Skin epidermis (tissue), 12 donors: ENCODE measurements at regions not wholly inside any gene's neighbourhood (a gene's known extent, or its start where the extent isn't known, plus 50 kb on each side); places are given as distances from the start of the nearest gene placed in this dataset.

Source experiments
- H3K27ac ChIP-seq, 21 experiments: fragments of 200-600 bp; sonication (generic) in 11 of 21; one replicate each; pipeline ENCODE4 v1.5.0; 2020; ENCODE audit warnings: mild to moderate bottlenecking in 3 of 21, inconsistent platforms in 2 of 21, moderate library complexity in 2 of 21
- H3K4me3 ChIP-seq, 7 experiments: fragments of 200-600 bp; sonication (generic) in 2 of 7; one replicate each; pipeline ENCODE4 v1.5.0; 2020; ENCODE audit warnings: inconsistent platforms in 2 of 7, mild to moderate bottlenecking in 2 of 7, moderate library complexity in 1 of 7

DNA sequence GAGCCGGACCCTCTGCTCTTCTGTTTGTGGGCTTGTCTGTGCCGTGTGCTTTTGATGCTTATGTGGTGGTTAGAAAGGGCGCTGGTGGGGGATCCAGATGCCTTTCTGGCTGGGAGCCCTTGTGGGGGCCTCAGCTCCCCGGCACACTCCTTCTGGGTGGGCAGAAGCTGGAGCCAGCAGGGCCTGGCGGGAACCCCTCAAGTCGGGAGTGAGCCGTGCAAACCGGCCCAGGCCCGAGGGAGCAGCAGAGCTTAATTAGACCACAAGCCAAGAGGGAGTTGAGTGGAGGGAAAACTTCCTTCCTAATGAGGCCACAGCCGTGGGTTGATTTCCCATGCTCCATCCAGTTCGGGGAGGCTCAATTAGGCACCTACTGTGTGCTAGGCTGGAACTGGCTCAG, 76.0 kb upstream of the RNU6ATAC start:
- H3K4me3 ChIP-seq, result no peak overlapping the region
- no peak overlapping the region for H3K27ac ChIP-seq

DNA sequence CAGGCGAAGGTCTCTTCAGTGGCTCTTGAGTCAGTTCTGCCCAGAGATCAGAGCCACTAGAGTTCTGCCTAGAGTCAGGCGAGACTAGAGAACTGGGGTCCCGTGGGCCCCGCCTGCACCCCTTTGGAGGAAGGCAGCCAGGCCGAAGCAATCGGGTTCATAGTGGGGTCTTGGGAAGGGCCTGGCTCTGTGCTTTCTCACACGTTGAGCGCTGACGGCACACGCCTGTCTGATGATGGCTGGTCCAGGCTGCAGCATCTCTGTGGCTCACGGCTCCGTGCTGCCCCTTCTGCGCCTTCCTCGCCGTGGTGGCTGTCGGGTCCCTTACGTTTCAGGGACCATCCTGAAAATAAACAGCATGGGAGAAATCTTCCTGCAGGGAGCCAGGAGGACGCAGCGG, 78.3 kb upstream of the RNU6ATAC start:
- Histone ChIP-seq H3K4me3 (no peak overlapping the region), H3K27ac (no peak overlapping the region)

DNA sequence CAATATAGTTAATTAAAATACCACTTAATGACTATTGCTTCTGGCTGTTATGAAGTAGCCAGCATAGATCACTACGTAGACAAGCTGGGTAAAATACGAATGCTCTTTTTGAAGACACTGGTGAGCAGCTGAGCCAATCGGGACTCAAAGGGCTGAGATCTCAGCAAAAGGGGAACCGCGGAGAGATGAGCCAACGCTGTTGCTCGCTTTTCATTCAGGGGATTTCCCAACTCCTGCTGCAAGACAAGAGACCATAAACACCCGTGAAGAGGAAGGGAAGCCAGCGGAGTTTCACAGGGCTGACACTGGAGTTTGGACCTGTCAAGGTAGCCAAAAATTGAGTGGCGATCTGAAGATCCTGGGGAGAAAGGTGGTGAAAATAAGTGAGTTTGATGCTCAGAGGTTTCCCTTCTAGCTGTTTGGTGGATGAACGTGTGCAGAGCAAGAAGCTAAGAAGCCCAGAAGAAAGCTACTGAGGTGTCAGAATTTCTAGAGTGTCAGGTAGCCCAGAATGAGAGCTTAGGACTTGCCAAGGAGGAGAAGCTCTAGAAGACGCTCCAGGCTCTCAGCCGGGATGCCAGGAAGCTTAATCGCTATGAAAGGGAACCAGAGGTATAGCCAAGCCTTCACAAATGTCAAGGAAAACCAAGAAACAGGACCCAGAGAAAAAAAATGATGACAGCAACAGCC, 79.6 kb upstream of the RNU6ATAC start:
- H3K27ac ChIP-seq, result peak overlapping the region in 2 of 21 experiments; percentile 30 to 36
- H3K4me3 ChIP-seq, result no peak overlapping the region

DNA sequence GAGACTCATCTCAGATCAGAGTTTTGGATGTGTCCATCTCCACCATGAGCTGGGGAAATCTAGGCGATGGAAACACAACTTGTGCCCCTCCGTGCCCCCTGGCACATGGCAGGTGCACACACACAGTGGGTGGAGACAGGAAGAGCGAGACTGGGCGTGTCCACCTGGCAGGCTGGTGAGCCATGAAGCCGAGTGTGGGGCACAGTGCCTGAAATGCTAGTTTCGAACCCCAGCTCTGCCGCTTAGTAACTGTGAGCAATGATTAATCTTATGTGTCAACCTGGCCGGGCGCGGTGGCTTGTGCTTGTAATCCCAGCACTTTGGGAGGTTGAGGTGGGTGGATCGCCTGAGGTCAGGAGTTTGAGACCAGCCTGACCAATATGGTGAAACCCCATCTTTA, 80.8 kb upstream of the RNU6ATAC start:
- Histone ChIP-seq H3K27ac (no peak overlapping the region), H3K4me3 (no peak overlapping the region)

DNA sequence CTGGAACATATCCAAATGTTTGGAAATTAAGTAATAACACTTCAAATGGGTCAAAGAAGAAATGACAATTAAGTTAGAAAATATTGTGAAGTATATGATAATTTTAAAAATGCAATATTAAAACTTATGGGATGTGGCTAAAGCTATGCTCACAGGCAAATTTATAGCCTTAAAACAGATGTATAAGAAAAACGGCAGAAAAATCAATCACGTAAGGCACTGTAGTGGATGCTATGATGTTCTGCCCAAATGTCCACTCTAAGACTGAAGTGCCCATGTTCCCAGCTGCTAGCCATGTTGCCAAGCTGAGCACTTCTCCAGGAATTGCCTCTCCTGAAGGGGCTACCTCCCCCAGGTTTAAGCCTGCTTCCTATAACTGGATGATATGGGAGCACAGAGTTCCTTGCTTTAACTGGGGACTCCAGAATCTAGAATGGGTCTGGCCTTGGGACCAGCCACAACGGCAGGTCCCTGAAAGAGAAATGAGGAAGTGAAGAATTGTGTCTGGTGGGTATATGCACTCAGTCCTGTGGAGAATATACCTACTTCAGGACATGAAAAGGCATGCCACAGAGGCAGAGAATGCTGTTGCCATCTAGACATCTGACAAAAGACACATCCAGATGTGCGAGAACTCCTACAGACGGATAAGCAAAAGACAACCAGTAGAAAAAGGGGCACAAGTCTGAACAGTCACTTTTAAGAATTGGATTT, 78.2 kb upstream of the RXRA start:
- Histone ChIP-seq H3K27ac (no peak overlapping the region), H3K4me3 (no peak overlapping the region)

DNA sequence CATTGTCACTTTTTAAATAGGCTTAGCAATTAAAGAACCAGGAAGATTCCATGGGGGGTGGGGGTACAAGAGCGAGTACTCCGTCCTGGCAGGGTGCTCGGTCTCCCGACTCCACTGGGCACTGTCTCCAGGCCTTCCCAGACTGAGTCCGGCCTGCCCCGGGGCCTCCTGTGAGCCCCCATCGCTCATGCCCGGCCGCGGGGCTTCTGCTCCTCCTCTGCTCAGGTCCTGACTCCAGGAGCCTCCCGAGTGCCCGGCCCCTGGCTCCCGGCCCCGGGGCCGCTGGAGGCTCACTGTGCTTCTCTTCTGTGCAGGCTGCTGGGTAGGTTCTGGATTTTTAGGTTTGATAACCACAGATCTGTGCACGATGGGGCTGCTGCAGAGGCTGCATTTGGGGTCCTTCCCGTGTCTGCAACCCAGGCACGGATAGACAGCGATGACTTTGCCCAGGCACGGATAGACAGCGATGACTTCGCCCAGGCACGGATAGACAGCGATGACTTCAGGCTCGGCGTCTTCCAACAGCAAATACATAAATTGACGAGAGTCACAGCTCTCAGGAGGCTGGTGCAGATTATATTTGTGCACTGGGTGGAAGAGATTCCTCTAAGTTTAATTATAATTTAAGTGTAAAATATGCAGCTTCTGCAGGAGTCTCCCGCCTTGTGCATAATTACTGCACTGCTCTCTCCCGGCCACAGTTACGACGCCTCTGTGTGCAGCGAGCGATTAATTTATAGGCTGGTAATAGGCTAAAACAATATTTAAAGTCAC, 74.8 kb upstream of the RXRA start:
- H3K27ac ChIP-seq, result no peak overlapping the region
- H3K4me3 ChIP-seq, result no peak overlapping the region

DNA sequence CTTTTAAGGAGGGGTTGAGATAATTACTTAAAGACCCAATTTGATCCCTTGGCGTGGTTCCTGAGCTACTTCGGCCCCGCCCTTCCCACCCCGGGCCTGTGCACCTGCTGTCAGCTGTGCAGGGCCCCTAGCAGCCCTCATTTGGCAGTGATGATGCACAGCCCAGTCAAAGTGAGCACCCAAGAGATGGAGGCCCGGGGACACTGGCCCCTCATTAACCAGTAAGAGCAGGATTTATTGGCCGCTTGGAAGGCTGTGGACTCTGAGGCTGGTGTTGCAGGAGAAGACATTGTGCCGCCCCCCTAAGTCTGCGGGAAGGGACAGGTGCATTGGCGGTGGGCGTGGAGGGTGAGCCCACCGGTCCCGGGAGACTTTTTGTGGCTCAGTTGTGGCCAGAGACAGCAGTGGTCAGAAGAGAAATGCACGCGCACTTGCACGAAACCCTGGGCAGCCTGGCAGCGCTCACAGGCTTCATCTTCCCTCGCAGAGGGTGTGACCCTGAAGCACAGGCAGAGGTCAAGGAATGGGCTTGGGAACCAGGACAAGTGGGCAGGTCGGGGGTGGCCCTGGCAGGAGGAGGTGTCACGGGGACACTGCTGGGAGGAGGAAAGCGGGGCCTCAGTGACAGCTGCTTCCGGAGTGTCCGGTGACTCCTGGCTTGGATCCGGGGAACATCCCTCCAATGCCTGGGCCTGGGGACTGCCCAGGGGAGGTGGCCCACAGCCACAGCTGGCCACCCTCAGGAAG, 74.0 kb upstream of the RXRA start:
- no peak overlapping the region for H3K27ac ChIP-seq
- no peak overlapping the region for H3K4me3 ChIP-seq

DNA sequence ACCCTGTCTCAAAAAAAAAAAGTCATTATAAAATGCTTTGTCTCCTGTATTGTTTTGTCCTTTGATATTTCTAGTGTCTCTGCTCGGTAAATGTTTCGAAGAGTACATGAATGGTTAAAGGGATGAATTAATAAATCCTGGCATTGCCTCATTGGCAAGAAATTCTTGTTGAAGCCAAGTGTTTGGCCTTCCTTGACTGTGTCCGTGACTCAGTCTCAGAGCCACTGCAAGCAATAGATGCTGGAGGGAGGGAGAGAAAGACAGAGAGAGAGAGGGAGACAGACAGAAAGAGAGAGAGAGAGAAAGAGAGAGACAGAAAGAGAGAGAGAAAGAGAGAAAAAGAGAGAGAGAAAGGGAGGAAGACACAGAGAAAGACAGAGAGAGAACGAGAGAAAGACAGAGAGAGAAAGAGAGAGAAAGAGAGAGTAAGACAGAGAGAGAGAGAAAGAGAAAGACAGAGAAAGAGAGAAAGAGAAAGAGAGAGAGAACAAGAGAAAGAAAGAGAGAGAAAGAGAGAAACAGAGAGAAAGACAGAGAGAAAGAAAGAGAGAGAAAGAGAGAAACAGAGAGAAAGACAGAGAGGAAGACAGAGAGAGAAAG, 72.5 kb upstream of the RXRA start:
- Histone ChIP-seq H3K4me3 (no peak overlapping the region), H3K27ac (no peak overlapping the region)

DNA sequence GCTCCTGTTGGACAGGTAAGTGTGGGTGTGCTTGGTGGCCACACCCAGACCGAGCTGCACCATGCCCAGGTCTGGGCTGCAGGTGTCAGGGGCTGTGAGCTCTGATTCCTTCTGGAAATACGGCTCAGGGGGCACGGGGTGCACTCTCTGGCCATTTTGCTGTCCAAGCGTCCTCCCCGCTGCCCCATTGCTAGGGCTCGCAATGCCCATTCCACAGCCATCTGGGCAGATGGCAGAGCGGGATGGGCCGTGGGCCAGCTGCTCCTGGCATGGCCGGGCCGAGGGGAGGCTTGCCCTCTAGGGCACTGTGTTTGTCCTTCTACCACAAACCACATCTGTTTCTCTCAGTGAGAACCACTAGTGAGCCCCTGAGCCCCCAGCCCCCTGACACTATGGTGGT, 67.9 kb upstream of the RXRA start:
- no peak overlapping the region for H3K4me3 ChIP-seq
- H3K27ac ChIP-seq, result no peak overlapping the region

DNA sequence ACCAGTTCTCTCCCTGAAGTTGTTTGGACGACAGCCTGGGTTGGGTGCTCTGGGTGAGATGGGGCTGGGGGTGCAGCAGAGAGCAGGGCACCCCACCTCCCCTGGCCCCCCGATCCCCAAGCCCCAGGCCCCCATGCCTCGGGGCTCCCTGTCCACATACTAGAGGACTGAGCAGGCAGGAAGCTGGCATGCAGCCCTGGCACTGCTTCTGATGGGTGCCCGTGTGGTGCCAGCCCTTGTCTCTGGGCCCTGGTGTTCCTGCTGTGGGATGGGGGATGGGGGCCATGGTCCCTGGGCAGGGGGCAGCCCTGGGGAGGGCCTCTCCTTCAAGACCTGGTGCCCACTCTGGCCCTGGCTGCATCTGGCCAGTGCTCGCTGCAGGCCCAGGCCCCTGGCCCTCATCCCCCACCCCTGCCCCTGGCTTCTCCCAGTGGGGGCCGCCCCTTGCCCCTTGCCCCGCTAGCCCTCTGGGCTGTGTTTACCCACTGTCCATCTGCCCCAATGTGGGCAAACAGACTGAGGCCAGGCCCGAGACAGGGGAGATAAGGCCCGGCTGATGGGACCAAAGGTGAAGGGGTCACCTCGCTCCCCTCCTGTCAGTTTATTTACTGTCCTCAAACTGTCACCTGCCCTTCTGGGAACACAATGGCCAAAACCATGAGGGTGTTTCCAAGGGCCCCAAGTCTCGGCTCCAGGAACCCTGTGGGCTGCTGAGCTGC, 67.3 kb upstream of the RXRA start:
- Histone ChIP-seq H3K27ac (no peak overlapping the region), H3K4me3 (no peak overlapping the region)

DNA sequence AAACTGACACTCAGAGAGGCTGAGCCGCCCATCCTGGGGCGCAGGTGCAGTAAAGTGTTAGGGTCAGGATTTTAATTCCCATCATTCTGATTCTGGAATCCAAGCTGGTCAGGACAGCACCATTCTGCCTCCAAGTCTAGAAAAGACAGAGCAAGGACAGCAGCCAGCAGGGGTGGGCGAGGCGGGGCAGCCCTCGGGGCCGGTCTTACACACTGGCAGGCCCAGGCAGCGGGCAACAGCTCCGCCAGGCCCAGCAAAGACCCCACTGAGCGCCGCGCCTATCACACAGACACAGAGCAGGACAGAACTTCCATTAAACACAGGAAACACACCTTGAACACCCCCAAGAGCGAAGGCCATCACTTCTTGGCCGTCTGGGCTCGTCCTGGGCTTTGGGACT, 66.5 kb upstream of the RXRA start:
- Histone ChIP-seq H3K27ac (no peak overlapping the region), H3K4me3 (no peak overlapping the region)

DNA sequence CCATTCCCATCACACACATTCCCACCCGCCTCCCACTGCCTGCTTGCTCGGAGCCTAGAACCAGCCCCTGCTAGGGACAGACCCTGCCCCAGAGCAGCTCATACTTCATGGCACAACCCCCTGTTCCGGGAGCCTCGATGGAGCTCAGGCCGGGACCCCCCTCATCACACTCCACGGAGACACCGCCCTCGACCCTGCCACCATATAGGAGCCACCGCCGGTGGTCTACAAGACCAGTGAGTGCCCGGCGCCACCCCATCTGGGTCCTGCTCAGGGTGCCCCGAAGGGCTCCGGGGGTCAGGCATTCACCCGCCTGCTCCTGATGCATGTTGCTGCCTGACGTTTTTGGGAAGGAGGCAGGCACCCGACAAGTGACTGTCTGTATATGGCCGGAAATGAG, 65.5 kb upstream of the RXRA start:
- no peak overlapping the region for H3K27ac ChIP-seq

DNA sequence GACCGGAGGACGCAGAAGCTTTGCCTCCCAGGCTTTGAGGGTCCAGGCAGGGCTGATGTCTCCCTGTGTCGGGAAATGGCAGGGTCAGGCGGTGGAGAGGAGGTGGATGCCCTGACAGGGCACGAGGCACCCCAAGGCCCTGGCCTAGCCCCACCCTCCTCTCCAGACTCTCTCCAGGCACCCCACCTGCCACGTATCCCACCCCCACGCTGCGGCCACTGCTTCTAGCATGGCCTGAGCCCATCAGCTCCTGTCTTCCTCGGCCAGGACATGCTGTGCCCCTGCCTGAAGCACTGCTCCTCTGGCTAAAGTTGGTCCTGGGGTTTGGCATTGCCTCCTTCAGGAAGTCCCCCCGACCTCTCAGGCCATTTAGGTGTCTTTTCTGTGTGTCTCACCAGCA, 64.2 kb upstream of the RXRA start:
- Histone ChIP-seq H3K4me3 (no peak overlapping the region), H3K27ac (no peak overlapping the region)

More for the DNA sequence above, 65.5 kb upstream of the RXRA start:
- no peak overlapping the region for H3K4me3 ChIP-seq

DNA sequence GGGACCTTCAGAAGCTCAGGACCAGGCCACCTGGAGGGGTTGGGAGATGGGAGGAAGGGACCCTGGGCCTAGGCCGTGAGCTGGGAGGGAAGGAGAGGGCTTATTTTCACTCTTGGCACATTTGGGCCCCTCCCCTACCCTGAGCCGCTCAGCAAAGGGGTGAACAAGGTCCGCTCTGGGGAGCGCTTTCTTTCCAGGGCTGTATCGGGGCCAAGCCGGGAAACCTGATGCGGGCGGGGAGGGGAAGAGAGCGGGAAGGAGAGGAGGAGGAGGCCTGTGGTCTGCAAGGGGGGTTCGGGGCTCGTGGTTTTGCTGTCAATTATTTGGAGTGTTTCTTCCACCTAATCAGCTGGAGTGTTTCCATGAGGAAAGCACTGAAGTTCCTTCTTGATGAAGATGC, 62.7 kb upstream of the RXRA start:
- H3K27ac ChIP-seq, result no peak overlapping the region
- H3K4me3 ChIP-seq, result no peak overlapping the region

DNA sequence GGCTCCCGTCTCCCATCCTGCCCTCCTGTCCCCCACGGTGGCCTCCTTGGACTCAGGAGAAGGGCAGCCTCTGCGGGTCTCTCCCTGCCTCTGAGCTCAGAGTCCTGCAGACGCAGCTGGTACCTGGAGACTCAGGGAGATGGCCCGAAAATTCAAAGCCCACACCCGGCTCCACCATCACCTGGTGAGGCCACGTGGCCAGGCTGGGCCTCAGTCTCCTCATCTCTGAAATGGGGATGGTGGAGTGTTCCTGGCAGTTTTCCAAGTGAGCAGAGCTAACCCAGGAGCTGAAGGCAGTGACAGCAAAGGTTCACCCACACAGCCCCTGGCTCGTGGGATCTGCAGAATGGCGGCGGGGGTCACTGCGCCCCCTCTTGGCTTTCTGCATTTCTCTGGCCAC, 62.1 kb upstream of the RXRA start:
- H3K4me3 ChIP-seq, result no peak overlapping the region
- H3K27ac ChIP-seq, result no peak overlapping the region

DNA sequence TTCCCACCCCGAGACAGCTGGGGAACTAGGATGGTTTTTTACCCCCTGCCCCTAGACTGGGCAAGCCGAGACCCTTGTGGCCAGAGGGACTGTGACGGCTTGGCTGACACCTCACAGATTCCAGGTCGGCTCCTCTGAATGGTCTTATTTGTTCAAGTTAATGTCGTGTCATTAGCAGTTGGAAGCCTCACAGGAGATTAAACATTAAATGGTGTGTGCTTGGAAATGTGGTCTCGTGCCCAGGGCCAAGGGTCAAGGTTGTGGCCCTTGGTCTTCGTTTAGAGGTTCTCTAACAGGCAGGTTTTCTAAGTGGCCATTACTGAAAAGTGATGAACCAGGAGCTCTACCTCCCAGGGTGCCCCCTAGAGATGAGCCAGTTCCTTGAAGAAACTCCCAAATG, 61.2 kb upstream of the RXRA start:
- Histone ChIP-seq H3K4me3 (no peak overlapping the region), H3K27ac (no peak overlapping the region)

DNA sequence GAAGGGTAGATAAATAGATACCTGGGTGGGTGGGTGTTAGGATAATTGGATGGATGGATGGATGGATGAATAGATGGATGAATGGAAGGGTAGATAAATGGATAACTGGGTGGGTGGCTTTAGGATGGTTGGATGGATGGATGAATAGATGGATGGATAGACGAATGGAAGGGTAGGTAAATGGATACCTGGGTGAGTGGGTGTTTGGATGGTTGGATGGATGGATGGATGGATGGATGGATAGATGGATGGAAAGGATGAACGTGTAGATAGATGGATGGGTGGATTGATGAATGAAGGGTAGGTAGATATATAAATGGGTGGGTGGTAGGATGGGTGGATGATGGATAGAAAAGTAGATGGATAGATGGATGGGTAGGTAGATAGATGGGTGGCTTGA, 59.8 kb upstream of the RXRA start:
- Histone ChIP-seq H3K4me3 (no peak overlapping the region), H3K27ac (no peak overlapping the region)

DNA sequence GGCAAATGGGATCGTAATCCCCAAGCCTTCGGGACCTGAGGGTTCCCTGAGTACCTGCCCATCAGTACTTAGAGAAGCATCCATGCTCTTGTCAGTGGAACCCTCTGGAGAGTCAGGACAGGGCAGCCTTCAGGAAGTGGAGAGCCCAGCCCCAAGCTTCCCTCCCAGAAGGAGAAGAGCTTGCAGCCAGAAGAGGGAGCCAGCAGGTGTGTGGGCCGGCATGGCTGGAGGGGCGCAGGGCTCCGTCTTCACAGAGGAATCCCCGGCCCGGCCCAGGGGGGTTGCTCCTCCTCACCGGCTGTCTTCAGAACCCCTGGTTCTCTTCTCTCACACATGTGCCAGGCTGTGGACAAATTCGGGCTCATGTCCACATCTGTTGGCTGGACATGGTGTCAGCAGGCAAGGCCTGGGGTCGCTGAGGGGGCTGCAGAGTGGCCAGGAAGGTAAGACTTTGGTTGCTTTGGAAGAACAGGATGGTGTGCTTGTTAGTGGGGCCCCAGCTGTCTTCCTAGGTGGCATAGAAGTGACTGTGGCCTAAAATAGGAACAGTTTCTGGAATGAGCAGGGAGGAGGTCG, 58.9 kb upstream of the RXRA start:
- no peak overlapping the region for H3K27ac ChIP-seq
- no peak overlapping the region for H3K4me3 ChIP-seq
